PC-3 (cell line): ENCODE measurements at regions not wholly inside any gene's neighbourhood (a gene's known extent, or its start where the extent isn't known, plus 50 kb on each side); places are given as distances from the start of the nearest gene placed in this dataset.

ENCODE experiments used
- ATAC-seq: fragments of 200-7000 bp; cut with Tn5 transposase; 2 replicates; pipeline ENCODE4 v1.9.1; 2020; ENCODE audit warnings: mild to moderate bottlenecking, moderate library complexity
- BruUV-seq: library from RNA; stranded (reverse); fragments of 400-500 nt; replicated peaks from 2 replicates; lab custom pipeline; 2021; lab: Mats Ljungman, UMichigan
- CTCF ChIA-PET: fragments of 300-600 bp; sonication (Branson Sonifier 250); formaldehyde crosslinking; loops from one replicate; lab custom pipeline; 2022; ENCODE audit warnings: antibody characterized with exemption; lab: Charles Lee
- POLR2A ChIA-PET: fragments of 300-600 bp; sonication (Branson Sonifier 250); formaldehyde crosslinking; loops from one replicate; lab custom pipeline; 2022; ENCODE audit warnings: antibody characterized with exemption; ENCODE audit not compliant: unreplicated experiment; lab: Charles Lee
- DNase-seq: peaks from one replicate; pipeline ENCODE4 v3.0.0-alpha.2; 2015
- H2AFZ ChIP-seq: fragments of 300-600 bp; sonication (generic); 2 replicates; pipeline ENCODE4 v1.6.0; 2016; ENCODE audit warnings: antibody characterized with exemption, low read length
- H3F3A ChIP-seq: fragments of 300-600 bp; sonication (generic); one replicate; pipeline ENCODE4 v1.6.0; 2017; ENCODE audit warnings: antibody characterized with exemption, low read length, control low read depth, mild to moderate bottlenecking; ENCODE audit not compliant: unreplicated experiment
- H3K27ac ChIP-seq: fragments of 300-600 bp; sonication (generic); 2 replicates; pipeline ENCODE4 v1.5.1; 2016; ENCODE audit warnings: mild to moderate bottlenecking, low read length
- H3K27me3 ChIP-seq: fragments of 300-600 bp; sonication (generic); 2 replicates; pipeline ENCODE4 v1.6.1; 2016; ENCODE audit warnings: low read length, mixed read lengths
- H3K36me3 ChIP-seq: fragments of 300-600 bp; sonication (generic); 2 replicates; pipeline ENCODE4 v1.6.1; 2016; ENCODE audit warnings: low read depth, mixed run types, low read length, mixed read lengths
- H3K4me1 ChIP-seq: fragments of 300-600 bp; sonication (generic); 2 replicates; pipeline ENCODE4 v1.5.1; 2016; ENCODE audit warnings: low read length; ENCODE audit not compliant: insufficient read depth
- H3K4me2 ChIP-seq: fragments of 300-600 bp; sonication (generic); 2 replicates; pipeline ENCODE4 v1.6.0; 2016; ENCODE audit warnings: low read length
- H3K4me3 ChIP-seq: fragments of 300-600 bp; sonication (generic); 2 replicates; pipeline ENCODE4 v1.5.1; 2016; ENCODE audit warnings: mild to moderate bottlenecking, low read length, mixed read lengths
- H3K79me2 ChIP-seq: fragments of 300-600 bp; sonication (generic); 2 replicates; pipeline ENCODE4 v1.6.1; 2017; ENCODE audit warnings: low read length, mixed read lengths
- H3K9ac ChIP-seq: fragments of 300-600 bp; sonication (generic); 2 replicates; pipeline ENCODE4 v1.6.0; 2016; ENCODE audit warnings: mild to moderate bottlenecking, low read length
- H3K9me2 ChIP-seq: fragments of 300-600 bp; sonication (generic); replicated peaks from 2 replicates; pipeline ENCODE4 v1.6.1; 2016; ENCODE audit warnings: mixed run types, low read length, mixed read lengths
- H3K9me3 ChIP-seq: fragments of 300-600 bp; sonication (generic); 2 replicates; pipeline ENCODE4 v1.6.1; 2016; ENCODE audit warnings: low read length, mixed read lengths
- H4K20me1 ChIP-seq: fragments of 300-600 bp; sonication (generic); 2 replicates; pipeline ENCODE4 v1.6.1; 2016; ENCODE audit warnings: low read length, mixed read lengths
- CTCF ChIP-seq: fragments of 300-600 bp; sonication (generic); conservative IDR thresholded peaks from 2 replicates; pipeline ENCODE4 v1.5.1; 2017; ENCODE audit warnings: antibody characterized with exemption, low read depth, mild to moderate bottlenecking, low read length
- EZH2 ChIP-seq: fragments of 300-600 bp; sonication (generic); IDR thresholded peaks from one replicate; pipeline ENCODE4 v1.6.1; 2017; ENCODE audit warnings: antibody characterized with exemption, mild to moderate bottlenecking, low read length; ENCODE audit not compliant: unreplicated experiment
- EZH2phosphoT487 ChIP-seq: fragments of 300-600 bp; sonication (generic); IDR thresholded peaks from 2 replicates; pipeline ENCODE4 v1.6.1; 2018; ENCODE audit warnings: mild to moderate bottlenecking, antibody characterized with exemption, low read length, borderline replicate concordance
- intact Hi-C: fragments of 100-400 bp; cut with micrococcal nuclease; formaldehyde crosslinking; loops from 2 replicates; pipeline ENCODE4 v1.9.0; 2023

GRCh38 chr5:120960510-120960909 lies 496.4 kb downstream of the PRR16 start:
- Histone ChIP-seq H3K9me2 (no peaks in the 10 kb centered on the region), H3K27ac (no peak overlapping the region), H3K79me2 (no peaks in the 10 kb centered on the region), H3K4me3 (no peak overlapping the region), H3K4me1 (no peaks in the 10 kb centered on the region), H3K9me3 (no peaks in the 10 kb centered on the region), H3K36me3 (no peaks in the 10 kb centered on the region), H2AFZ (no peak overlapping the region), H3K9ac (no peak overlapping the region), H4K20me1 (no peaks in the 10 kb centered on the region), H3K4me2 (no peak overlapping the region), H3K27me3 (no peaks in the 10 kb centered on the region), H3F3A (no peaks in the 10 kb centered on the region)
- BruUV-seq: no TSS peak
- ChIA-PET CTCF (no interaction called here), POLR2A (no interaction called here)
- ATAC-seq (no peak), DNase-seq (no peak)
- intact Hi-C loops: no loop called here
- no peak for TF ChIP-seq CTCF

GRCh38 chr5:120967366-120967765 lies 503.3 kb downstream of the PRR16 start:
- no peaks in the 10 kb centered on the region for H3K9me2 ChIP-seq
- no peak overlapping the region for H3K4me3 ChIP-seq
- no peak overlapping the region for H3K4me2 ChIP-seq
- no peaks in the 10 kb centered on the region for H3K79me2 ChIP-seq
- no peaks in the 10 kb centered on the region for H4K20me1 ChIP-seq
- no peaks in the 10 kb centered on the region for H3K4me1 ChIP-seq
- ATAC-seq (no peak), DNase-seq (no peak)
- no peak overlapping the region for H2AFZ ChIP-seq
- intact Hi-C loops: no loop called here
- H3K27ac ChIP-seq: no peak overlapping the region
- no peaks in the 10 kb centered on the region for H3K36me3 ChIP-seq
- TF ChIP-seq EZH2phosphoT487: no peak
- BruUV-seq: no TSS peak
- POLR2A ChIA-PET: no interaction called here
- no peaks in the 10 kb centered on the region for H3F3A ChIP-seq
- no peak overlapping the region for H3K9ac ChIP-seq
- H3K9me3 ChIP-seq: no peaks in the 10 kb centered on the region
- H3K27me3 ChIP-seq: no peaks in the 10 kb centered on the region
- CTCF ChIA-PET: no interaction called here

- Histone ChIP-seq H3F3A (no peaks in the 10 kb centered on the region), H3K4me2 (no peak overlapping the region), H3K27ac (no peak overlapping the region), H3K4me3 (no peak overlapping the region), H2AFZ (no peak overlapping the region), H3K9me3 (no peaks in the 10 kb centered on the region), H3K27me3 (no peaks in the 10 kb centered on the region), H3K4me1 (no peaks in the 10 kb centered on the region), H4K20me1 (no peaks in the 10 kb centered on the region), H3K36me3 (no peaks in the 10 kb centered on the region), H3K9ac (no peak overlapping the region), H3K79me2 (no peaks in the 10 kb centered on the region), H3K9me2 (no peaks in the 10 kb centered on the region)
- ATAC-seq (no peak), DNase-seq (no peak)
- ChIA-PET CTCF (no interaction called here), POLR2A (no interaction called here)
- intact Hi-C loops: no loop called here
- BruUV-seq: no TSS peak
- TF ChIP-seq EZH2phosphoT487: no peak
- TF ChIP-seq CTCF: no peak
- TF ChIP-seq EZH2: no peak
Observed at GRCh38 chr5:120974690-120975089, 510.6 kb downstream of the PRR16 start.
